ENCODE measurements at regions not wholly inside any gene's neighbourhood (a gene's known extent, or its start where the extent isn't known, plus 50 kb on each side); places are given as distances from the start of the nearest gene placed in this dataset.

DNA sequence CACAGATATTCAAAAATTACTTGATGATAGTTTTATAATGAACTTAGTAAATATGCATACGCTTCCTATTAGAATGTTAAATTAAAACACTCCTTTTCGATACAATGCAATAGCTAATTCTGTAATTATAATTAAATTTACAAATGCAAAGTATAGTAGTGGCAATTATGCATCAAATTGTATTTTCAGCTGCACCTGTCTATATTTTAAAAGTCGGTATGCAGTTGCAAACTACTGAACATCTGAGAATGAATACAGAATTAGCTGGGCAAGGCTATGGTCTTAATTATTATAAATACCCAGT is 110.4 kb upstream of the ARHGAP42 start:
- Mint-ChIP-seq H3K4me1 (ENCODE audit: low read depth, unreplicated experiment) (no peaks in the 10 kb centered on the region), H3K36me3 (ENCODE audit: insufficient read depth, unreplicated experiment) (no peaks in the 10 kb centered on the region), H3K4me3 (ENCODE audit: unreplicated experiment) (no peak overlapping the region), H3K9me3 (ENCODE audit: unreplicated experiment) (no peaks in the 10 kb centered on the region), H3K27me3 (ENCODE audit: insufficient read depth, unreplicated experiment) (peaks cover 2% of the 10 kb centered on the region), H3K27ac (ENCODE audit: unreplicated experiment) (no peak overlapping the region)
- DNase-seq: no peak
- Histone ChIP-seq H3K27me3 (replicated peaks; ENCODE audit: control insufficient read depth, insufficient read depth, low read length) (0 out of 2 replicates have a peak, but pooled peaks cover 3% of the 10 kb centered on the region), H3K9me3 (no peaks in the 10 kb centered on the region), H3K36me3 (ENCODE audit: control insufficient read depth, insufficient read depth, low read length) (no peaks in the 10 kb centered on the region), H3K4me3 (ENCODE audit: low read depth, low read length) (no peak overlapping the region), H3K4me1 (no peaks in the 10 kb centered on the region)
- BruUV-seq (replicated peaks): no TSS peak
- intact Hi-C loops (cut with micrococcal nuclease; ENCODE audit: unreplicated experiment): loop anchor here (1.0 to 5.0 kb wide), 6 partner anchors 104 to 426 kb away; no protein-coding TSS in a partner anchor
- POLR2A ChIA-PET: no interaction called here
- TF ChIP-seq, protein P1, sequence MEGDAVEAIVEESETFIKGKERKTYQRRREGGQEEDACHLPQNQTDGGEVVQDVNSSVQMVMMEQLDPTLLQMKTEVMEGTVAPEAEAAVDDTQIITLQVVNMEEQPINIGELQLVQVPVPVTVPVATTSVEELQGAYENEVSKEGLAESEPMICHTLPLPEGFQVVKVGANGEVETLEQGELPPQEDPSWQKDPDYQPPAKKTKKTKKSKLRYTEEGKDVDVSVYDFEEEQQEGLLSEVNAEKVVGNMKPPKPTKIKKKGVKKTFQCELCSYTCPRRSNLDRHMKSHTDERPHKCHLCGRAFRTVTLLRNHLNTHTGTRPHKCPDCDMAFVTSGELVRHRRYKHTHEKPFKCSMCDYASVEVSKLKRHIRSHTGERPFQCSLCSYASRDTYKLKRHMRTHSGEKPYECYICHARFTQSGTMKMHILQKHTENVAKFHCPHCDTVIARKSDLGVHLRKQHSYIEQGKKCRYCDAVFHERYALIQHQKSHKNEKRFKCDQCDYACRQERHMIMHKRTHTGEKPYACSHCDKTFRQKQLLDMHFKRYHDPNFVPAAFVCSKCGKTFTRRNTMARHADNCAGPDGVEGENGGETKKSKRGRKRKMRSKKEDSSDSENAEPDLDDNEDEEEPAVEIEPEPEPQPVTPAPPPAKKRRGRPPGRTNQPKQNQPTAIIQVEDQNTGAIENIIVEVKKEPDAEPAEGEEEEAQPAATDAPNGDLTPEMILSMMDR (IDR thresholded peaks at IDR 0.05; ENCODE audit: insufficient read depth in 1 of 2, low read depth in 1 of 2, low read length in 1 of 2, severe bottlenecking in 1 of 2, unreplicated experiment in 1 of 2): no peak
- CTCF ChIA-PET: interaction anchor here (0.6 to 1.8 kb wide), 7 partner anchors 252 to 392 kb away, joined by 3 to 16 read pairs (median 3); no protein-coding TSS in a partner anchor

DNA sequence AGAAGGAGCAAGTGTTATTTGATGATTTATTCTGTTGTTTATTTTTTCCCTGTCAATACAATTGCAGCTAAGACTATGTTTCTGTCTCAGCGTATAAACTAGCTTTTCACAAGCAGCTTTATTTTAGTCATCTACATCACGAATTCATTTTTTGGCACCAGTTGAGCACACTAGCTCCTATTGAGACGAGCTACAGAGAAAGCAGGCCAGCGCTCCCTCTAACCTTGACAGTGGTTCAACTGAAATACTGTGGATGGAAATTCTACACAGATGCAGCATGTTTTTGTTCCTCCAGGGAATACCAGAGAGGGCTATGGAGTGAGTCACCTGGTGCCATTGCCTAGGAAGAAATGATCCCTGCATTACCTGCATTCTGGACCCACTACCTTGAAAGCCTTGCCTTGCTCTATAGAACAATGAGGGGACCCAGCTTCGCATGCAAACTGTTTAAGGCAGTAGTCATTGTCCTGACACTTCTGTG is 108.2 kb upstream of the ARHGAP42 start:
- no peaks in the 10 kb centered on the region for H3K36me3 ChIP-seq (ENCODE audit: control insufficient read depth, insufficient read depth, low read length)
- Mint-ChIP-seq H3K4me3 (ENCODE audit: unreplicated experiment) (no peak overlapping the region), H3K27ac (ENCODE audit: unreplicated experiment) (no peak overlapping the region), H3K9me3 (ENCODE audit: unreplicated experiment) (no peaks in the 10 kb centered on the region), H3K27me3 (ENCODE audit: insufficient read depth, unreplicated experiment) (peaks cover 2% of the 10 kb centered on the region), H3K36me3 (ENCODE audit: insufficient read depth, unreplicated experiment) (no peaks in the 10 kb centered on the region), H3K4me1 (ENCODE audit: low read depth, unreplicated experiment) (no peaks in the 10 kb centered on the region)
- ChIA-PET POLR2A (no interaction called here), CTCF (interaction anchor here (1.7 kb wide), 1 partner anchor 109 kb away, joined by 4 read pairs; no protein-coding TSS in a partner anchor)
- H3K9me3 ChIP-seq: no peaks in the 10 kb centered on the region
- intact Hi-C loops (cut with micrococcal nuclease; ENCODE audit: unreplicated experiment): loop anchor here (5.0 kb wide), 2 partner anchors 173 to 423 kb away; no protein-coding TSS in a partner anchor
- BruUV-seq (replicated peaks): no TSS peak
- H3K4me3 ChIP-seq (ENCODE audit: low read depth, low read length): no peak overlapping the region
- peak in 1 of 2 experiments; percentile 19 for DNase-seq
- TF ChIP-seq, protein P1 (IDR thresholded peaks at IDR 0.05; ENCODE audit: insufficient read depth in 1 of 2, low read depth in 1 of 2, low read length in 1 of 2, severe bottlenecking in 1 of 2, unreplicated experiment in 1 of 2): no peak
- 0 out of 2 replicates have a peak, but pooled peaks cover 3% of the 10 kb centered on the region for H3K27me3 ChIP-seq (replicated peaks; ENCODE audit: control insufficient read depth, insufficient read depth, low read length)
- no peaks in the 10 kb centered on the region for H3K4me1 ChIP-seq

DNA sequence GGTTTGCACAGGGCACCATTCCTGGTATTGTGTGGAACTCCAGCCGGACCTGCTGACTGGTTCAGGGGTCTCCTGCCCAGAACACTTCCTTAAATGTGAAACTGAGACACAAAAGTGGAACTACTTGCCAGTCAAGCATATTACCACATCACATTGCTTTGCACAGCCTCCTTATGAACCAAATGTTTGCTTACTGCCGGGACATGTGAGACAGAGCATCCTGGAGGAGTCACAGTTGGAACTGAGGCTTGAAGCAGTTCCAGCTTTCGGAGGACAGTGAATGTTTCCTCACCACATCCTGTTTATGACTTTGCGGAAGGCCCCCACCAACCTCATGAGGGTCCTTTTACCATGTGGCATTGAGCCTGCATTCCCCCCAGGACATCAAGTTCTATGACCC is 105.8 kb upstream of the ARHGAP42 start:
- Mint-ChIP-seq H3K36me3 (ENCODE audit: insufficient read depth, unreplicated experiment) (no peaks in the 10 kb centered on the region), H3K27ac (ENCODE audit: unreplicated experiment) (no peak overlapping the region), H3K27me3 (ENCODE audit: insufficient read depth, unreplicated experiment) (peaks cover 6% of the 10 kb centered on the region), H3K4me3 (ENCODE audit: unreplicated experiment) (no peak overlapping the region), H3K4me1 (ENCODE audit: low read depth, unreplicated experiment) (no peaks in the 10 kb centered on the region), H3K9me3 (ENCODE audit: unreplicated experiment) (no peaks in the 10 kb centered on the region)
- no peaks in the 10 kb centered on the region for H3K9me3 ChIP-seq
- H3K36me3 ChIP-seq (ENCODE audit: control insufficient read depth, insufficient read depth, low read length): no peaks in the 10 kb centered on the region
- H3K27me3 ChIP-seq (replicated peaks; ENCODE audit: control insufficient read depth, insufficient read depth, low read length): 0 out of 2 replicates have a peak, but pooled peaks cover 3% of the 10 kb centered on the region
- TF ChIP-seq, protein P1 (IDR thresholded peaks at IDR 0.05; ENCODE audit: insufficient read depth in 1 of 2, low read depth in 1 of 2, low read length in 1 of 2, severe bottlenecking in 1 of 2, unreplicated experiment in 1 of 2): no peak
- CTCF ChIA-PET: no interaction called here
- no TSS peak for BruUV-seq (replicated peaks)
- no peak overlapping the region for H3K4me3 ChIP-seq (ENCODE audit: low read depth, low read length)
- no peak for DNase-seq
- intact Hi-C loops (cut with micrococcal nuclease; ENCODE audit: unreplicated experiment): no loop called here
- H3K4me1 ChIP-seq: no peaks in the 10 kb centered on the region
- POLR2A ChIA-PET: no interaction called here
